B cell (primary cell): ENCODE measurements at regions not wholly inside any gene's neighbourhood (a gene's known extent, or its start where the extent isn't known, plus 50 kb on each side); places are given as distances from the start of the nearest gene placed in this dataset.

Experiments
- ATAC-seq: fragments of 200-7000 bp; cut with Tn5 transposase; one replicate; pipeline ENCODE4 v1.10.0; 2021; ENCODE audit warnings: low read depth, mild to moderate bottlenecking, moderate number of reproducible peaks, moderate library complexity
- CTCF ChIA-PET: fragments of 350-600 bp; sonication (Branson Sonifier 250); formaldehyde crosslinking; loops from one replicate; lab custom pipeline; 2021; ENCODE audit warnings: antibody characterized with exemption, inconsistent platforms; lab: Charles Lee
- POLR2A ChIA-PET: fragments of 350-600 bp; sonication (Branson Sonifier 250); formaldehyde crosslinking; loops from one replicate; lab custom pipeline; 2021; ENCODE audit warnings: antibody characterized with exemption; lab: Charles Lee
- DNase-seq: peaks from one replicate; pipeline ENCODE4 v3.0.0; 2013
- H2AFZ ChIP-seq: 2 replicates; pipeline ENCODE4 v1.6.1; 2012; ENCODE audit warnings: mild to moderate bottlenecking, low read depth, low read length; ENCODE audit not compliant: insufficient read depth, poor library complexity, severe bottlenecking
- H3K27ac ChIP-seq, 2 donors: 1 replicate in 1 of 2; 2 replicates in 1 of 2; pipeline ENCODE4 v1.5.1; 2012 to 2013; ENCODE audit warnings: low read length in 2 of 2, mild to moderate bottlenecking in 2 of 2, moderate library complexity in 1 of 2
- H3K27me3 ChIP-seq, 4 experiments: fragments of 200-600 bp in 1 of 4; sonication (generic) in 1 of 4; replicated peaks in 1 of 4; 1 replicate in 2 of 4; 2 replicates in 2 of 4; pipeline versions ENCODE4 v1.6.1 to v1.7.0; 2013 to 2016; ENCODE audit warnings: low read length in 3 of 4, mild to moderate bottlenecking in 2 of 4, mixed read lengths in 1 of 4, moderate library complexity in 1 of 4; ENCODE audit not compliant: insufficient read depth in 4 of 4, control insufficient read depth in 3 of 4; ENCODE audit errors: control extremely low read depth in 1 of 4
- H3K36me3 ChIP-seq, 2 experiments: replicated peaks in 1 of 2; 1 replicate in 1 of 2; 2 replicates in 1 of 2; pipeline versions ENCODE4 v1.6.1 to v1.7.1; 2013; ENCODE audit warnings: low read length in 1 of 2; ENCODE audit not compliant: insufficient read depth in 2 of 2, control insufficient read depth in 1 of 2; ENCODE audit errors: control extremely low read depth in 1 of 2, extremely low read depth in 1 of 2
- H3K4me1 ChIP-seq, 2 donors: fragments of 200-600 bp in 1 of 2; sonication (generic) in 1 of 2; 1 replicate in 1 of 2; 2 replicates in 1 of 2; pipeline versions ENCODE4 v1.5.1 to v1.6.1; 2013 to 2017; ENCODE audit warnings: low read length in 2 of 2; ENCODE audit not compliant: control insufficient read depth in 2 of 2, insufficient read depth in 2 of 2
- H3K4me2 ChIP-seq: replicated peaks from 2 replicates; pipeline ENCODE3; 2012; ENCODE audit warnings: mild to moderate bottlenecking, low read depth, low read length; ENCODE audit not compliant: poor library complexity, severe bottlenecking
- H3K4me3 ChIP-seq, 5 experiments: fragments of 200-600 bp in 1 of 5; sonication (generic) in 1 of 5; 1 replicate in 3 of 5; 2 replicates in 2 of 5; pipeline versions ENCODE4 v1.5.1 to v1.7.0; 2011 to 2016; ENCODE audit warnings: low read length in 4 of 5, mild to moderate bottlenecking in 4 of 5, low read depth in 2 of 5, control low read depth in 1 of 5, moderate library complexity in 1 of 5; ENCODE audit not compliant: insufficient read depth in 1 of 5; ENCODE audit errors: control extremely low read depth in 1 of 5, extremely low read depth in 1 of 5
- H3K79me2 ChIP-seq: fragments of 200-600 bp; sonication (generic); one replicate; pipeline ENCODE4 v1.6.0; 2016; ENCODE audit warnings: low read length; ENCODE audit not compliant: control insufficient read depth, insufficient read depth
- H3K9ac ChIP-seq: fragments of 200-600 bp; sonication (generic); 2 replicates; pipeline ENCODE4 v1.6.1; 2017; ENCODE audit warnings: mild to moderate bottlenecking, low read length, moderate library complexity
- H3K9me3 ChIP-seq, 3 donors: one replicate each; pipeline versions ENCODE4 v1.6.1 to v1.7.1; 2013; ENCODE audit warnings: low read length in 2 of 3; ENCODE audit not compliant: control insufficient read depth in 2 of 3, insufficient read depth in 1 of 3; ENCODE audit errors: control extremely low read depth in 1 of 3
- H4K20me1 ChIP-seq: 2 replicates; pipeline ENCODE4 v1.6.0; 2012; ENCODE audit warnings: mild to moderate bottlenecking, low read length; ENCODE audit not compliant: insufficient read depth, control insufficient read depth, poor library complexity, severe bottlenecking
- H3K27ac Mint-ChIP-seq: one replicate; pipeline ENCODE4 v1.8.0; 2021; ENCODE audit warnings: mixed read lengths
- H3K27me3 Mint-ChIP-seq: one replicate; pipeline ENCODE4 v1.8.0; 2021; ENCODE audit warnings: mixed read lengths
- H3K4me1 Mint-ChIP-seq: one replicate; pipeline ENCODE4 v1.8.0; 2021; ENCODE audit warnings: mixed read lengths
- H3K4me3 Mint-ChIP-seq: one replicate; pipeline ENCODE4 v1.8.0; 2021; ENCODE audit warnings: mixed read lengths
- H3K9me3 Mint-ChIP-seq: one replicate; pipeline ENCODE4 v1.8.0; 2022; ENCODE audit warnings: mixed read lengths; ENCODE audit not compliant: insufficient read depth
- CTCF ChIP-seq: fragments of 200-600 bp; IDR thresholded peaks from one replicate; pipeline ENCODE4 v1.8.0; 2022; ENCODE audit warnings: antibody characterized with exemption, mild to moderate bottlenecking
- EZH2 ChIP-seq: IDR thresholded peaks from 2 replicates; pipeline ENCODE4 v1.6.1; 2012; ENCODE audit warnings: borderline replicate concordance, low read depth, mild to moderate bottlenecking, moderate library complexity, low read length; ENCODE audit not compliant: insufficient read depth, poor library complexity, severe bottlenecking
- WGBS: methylation state at CpG from one replicate; pipeline ENCODE4 v1.1.5; 2013; ENCODE audit warnings: missing lambda C conversion rate; ENCODE audit not compliant: insufficient coverage; 5-methylcytosine and 5-hydroxymethylcytosine counted together
- intact Hi-C: fragments of 100-400 bp; cut with micrococcal nuclease; formaldehyde crosslinking; loops from one replicate; pipeline ENCODE4 v1.10.0; 2022

- Histone ChIP-seq H3K9me3 (no peaks in the 10 kb centered on the region), H3K27ac (no peak overlapping the region), H4K20me1 (no peaks in the 10 kb centered on the region), H3K4me3 (no peak overlapping the region), H3K79me2 (no peaks in the 10 kb centered on the region), H3K4me1 (no peaks in the 10 kb centered on the region), H3K9ac (no peak overlapping the region), H2AFZ (no peak overlapping the region), H3K4me2 (no peak overlapping the region), H3K36me3 (no peaks in the 10 kb centered on the region), H3K27me3 (peaks cover 0 to 7% (median 2%) of the 10 kb centered on the region in 4 experiments)
- no peak for ATAC-seq
- Mint-ChIP-seq H3K4me1 (no peaks in the 10 kb centered on the region), H3K4me3 (no peak overlapping the region), H3K27ac (no peak overlapping the region), H3K27me3 (no peaks in the 10 kb centered on the region), H3K9me3 (no peaks in the 10 kb centered on the region)
- intact Hi-C loops: no loop called here
- no peak for DNase-seq
- TF ChIP-seq EZH2: no peak
- TF ChIP-seq CTCF: no peak
- POLR2A ChIA-PET: no interaction called here
- WGBS: 87% methylated on average over 10 of the region's 10 CpGs
- CTCF ChIA-PET: no interaction called here
These were observed 200.4 kb downstream of the IRF8 start for GRCh38 chr16:86099326-86099725.

- Mint-ChIP-seq H3K9me3 (no peaks in the 10 kb centered on the region), H3K27ac (no peak overlapping the region), H3K4me1 (no peaks in the 10 kb centered on the region), H3K27me3 (no peaks in the 10 kb centered on the region), H3K4me3 (no peak overlapping the region)
- Histone ChIP-seq H3K36me3 (no peaks in the 10 kb centered on the region), H2AFZ (no peak overlapping the region), H3K79me2 (no peaks in the 10 kb centered on the region), H4K20me1 (no peaks in the 10 kb centered on the region), H3K4me1 (no peaks in the 10 kb centered on the region), H3K27ac (no peak overlapping the region), H3K9me3 (no peaks in the 10 kb centered on the region), H3K4me2 (no peak overlapping the region), H3K9ac (no peak overlapping the region), H3K4me3 (no peak overlapping the region), H3K27me3 (peaks cover 0 to 7% (median 2%) of the 10 kb centered on the region in 4 experiments)
- no peak for DNase-seq
- no peak for TF ChIP-seq EZH2
- TF ChIP-seq CTCF: no peak
- intact Hi-C loops: no loop called here
- ATAC-seq: no peak
- 64% methylated on average over 7 of the region's 11 CpGs for WGBS
- CTCF ChIA-PET: no interaction called here
- POLR2A ChIA-PET: no interaction called here
These were observed 201.5 kb downstream of the IRF8 start for GRCh38 chr16:86100205-86101136.
